ENCODE measurements at regions not wholly inside any gene's neighbourhood (a gene's known extent, or its start where the extent isn't known, plus 50 kb on each side); places are given as distances from the start of the nearest gene placed in this dataset.

GRCh38 chr16:54422569-54422978, 136.0 kb upstream of the IRX3 start:
- no peak for TF ChIP-seq CTCF (IDR thresholded peaks at IDR 0.05)
- no peak for TF ChIP-seq EP300 (IDR thresholded peaks at IDR 0.05)
- no peak for TF ChIP-seq POLR2A (IDR thresholded peaks at IDR 0.05)
- H3K4me3 ChIP-seq = no peak overlapping the region
- WGBS, 3 donors = 72 to 78% (median 76%) methylated on average over 2 of the region's 2 CpGs
- no peak overlapping the region for H3K27ac ChIP-seq
- H3K36me3 ChIP-seq = no peaks in the 10 kb centered on the region
- peaks cover 1% of the 10 kb centered on the region for H3K4me1 ChIP-seq (ENCODE audit: insufficient read depth)
- H3K9me3 ChIP-seq = no peaks in the 10 kb centered on the region
- DNase-seq = no peak
- intact Hi-C loops (cut with DNase I) = no loop called here
- H3K27me3 ChIP-seq = no peaks in the 10 kb centered on the region

- H3K27ac ChIP-seq = no peak overlapping the region
- 51 to 58% (median 57%) methylated on average over 3 of the region's 3 CpGs for WGBS, 3 donors
These were observed 135.6 kb upstream of the IRX3 start for GRCh38 chr16:54422159-54422558.

GRCh38 chr16:54421220-54421619, 134.6 kb upstream of the IRX3 start:
- no peak for DNase-seq
- Histone ChIP-seq H3K27ac (no peak overlapping the region), H3K4me3 (no peak overlapping the region), H3K9me3 (no peaks in the 10 kb centered on the region), H3K36me3 (no peaks in the 10 kb centered on the region), H3K4me1 (ENCODE audit: insufficient read depth) (peaks cover 1% of the 10 kb centered on the region), H3K27me3 (no peaks in the 10 kb centered on the region)
- 91 to 100% (median 95%) methylated on average over 1 of the region's 1 CpG for WGBS, 3 donors
- TF ChIP-seq CTCF (IDR thresholded peaks at IDR 0.05) = no peak
- TF ChIP-seq POLR2A (IDR thresholded peaks at IDR 0.05) = no peak
- TF ChIP-seq EP300 (IDR thresholded peaks at IDR 0.05) = no peak
- intact Hi-C loops (cut with DNase I) = no loop called here

More at GRCh38 chr16:54422159-54422558, 135.6 kb upstream of the IRX3 start:
- Histone ChIP-seq H3K4me3 (no peak overlapping the region), H3K36me3 (no peaks in the 10 kb centered on the region), H3K27me3 (no peaks in the 10 kb centered on the region), H3K9me3 (no peaks in the 10 kb centered on the region), H3K4me1 (ENCODE audit: insufficient read depth) (peaks cover 1% of the 10 kb centered on the region)
- TF ChIP-seq CTCF (IDR thresholded peaks at IDR 0.05) (no peak), POLR2A (IDR thresholded peaks at IDR 0.05) (no peak), EP300 (IDR thresholded peaks at IDR 0.05) (no peak)
- no peak for DNase-seq
- intact Hi-C loops (cut with DNase I) = no loop called here

- intact Hi-C loops (cut with DNase I) = loop anchor here in 1 of 4 donors (5.0 kb wide), 1 partner anchor 227 kb away; no protein-coding TSS in a partner anchor
- H3K36me3 ChIP-seq = no peaks in the 10 kb centered on the region
- peaks cover 1% of the 10 kb centered on the region for H3K4me1 ChIP-seq (ENCODE audit: insufficient read depth)
- no peak overlapping the region for H3K27ac ChIP-seq
- 74 to 75% (median 75%) methylated on average over 3 of the region's 3 CpGs for WGBS, 3 donors
- H3K4me3 ChIP-seq = no peak overlapping the region
- no peak for TF ChIP-seq CTCF (IDR thresholded peaks at IDR 0.05)
- TF ChIP-seq EP300 (IDR thresholded peaks at IDR 0.05) = no peak
- no peak for TF ChIP-seq POLR2A (IDR thresholded peaks at IDR 0.05)
- DNase-seq = no peak
- H3K27me3 ChIP-seq = no peaks in the 10 kb centered on the region
- H3K9me3 ChIP-seq = no peaks in the 10 kb centered on the region
These were observed 132.3 kb upstream of the IRX3 start for GRCh38 chr16:54418903-54419302.

Data from ovary (tissue), 7 donors.